ENCODE measurements at regions not wholly inside any gene's neighbourhood (a gene's known extent, or its start where the extent isn't known, plus 50 kb on each side); places are given as distances from the start of the nearest gene placed in this dataset.
A peak's percentile ranks its signal among the peaks of the same experiment; 100 is the strongest.

- peak; percentile 49 for DNase-seq
Measured at GRCh38 chr9:118984607-118985006, 384.6 kb downstream of the BRINP1 start.

DNA sequence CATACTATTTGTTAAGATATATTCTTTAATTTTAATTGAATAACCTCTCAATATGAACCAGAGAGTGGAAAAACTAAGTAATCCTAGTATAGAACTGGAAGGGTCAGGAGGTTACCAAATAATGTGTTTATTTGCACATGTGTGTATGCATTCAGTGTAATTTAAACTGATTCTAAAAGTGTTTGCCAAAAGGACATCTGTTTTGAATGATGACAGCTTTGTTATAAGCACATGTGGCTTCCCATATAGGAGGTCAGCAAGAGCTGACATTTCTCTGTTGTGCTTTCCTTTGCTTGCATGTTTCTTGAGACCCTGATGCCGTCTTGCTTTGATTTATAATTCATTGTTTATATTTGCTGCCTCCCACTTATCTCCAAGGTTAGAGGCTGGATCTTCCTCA is 383.4 kb downstream of the BRINP1 start:
- DNase-seq = no peak

DNA sequence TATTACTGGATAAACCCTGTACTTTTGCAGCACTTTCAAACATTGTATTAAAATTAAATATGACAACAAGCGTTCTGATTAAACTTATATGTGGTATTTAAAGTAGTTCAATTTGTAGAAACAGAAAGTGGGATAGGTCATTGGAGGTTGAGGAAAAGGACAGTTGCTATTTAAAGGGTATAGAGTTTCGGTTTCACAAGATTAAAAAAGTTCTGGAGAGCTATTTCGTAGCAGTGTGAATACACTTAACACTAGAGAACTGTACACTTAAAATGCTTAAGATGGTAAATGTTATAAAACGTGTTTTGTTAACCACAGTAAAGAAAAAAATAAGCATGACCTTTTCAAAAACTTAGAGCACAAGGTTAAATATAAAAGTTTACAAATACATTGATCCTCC is 382.1 kb downstream of the BRINP1 start:
- no peak for DNase-seq

- no peak for DNase-seq
Measured at GRCh38 chr9:118990949-118991348, 378.3 kb downstream of the BRINP1 start.

DNA sequence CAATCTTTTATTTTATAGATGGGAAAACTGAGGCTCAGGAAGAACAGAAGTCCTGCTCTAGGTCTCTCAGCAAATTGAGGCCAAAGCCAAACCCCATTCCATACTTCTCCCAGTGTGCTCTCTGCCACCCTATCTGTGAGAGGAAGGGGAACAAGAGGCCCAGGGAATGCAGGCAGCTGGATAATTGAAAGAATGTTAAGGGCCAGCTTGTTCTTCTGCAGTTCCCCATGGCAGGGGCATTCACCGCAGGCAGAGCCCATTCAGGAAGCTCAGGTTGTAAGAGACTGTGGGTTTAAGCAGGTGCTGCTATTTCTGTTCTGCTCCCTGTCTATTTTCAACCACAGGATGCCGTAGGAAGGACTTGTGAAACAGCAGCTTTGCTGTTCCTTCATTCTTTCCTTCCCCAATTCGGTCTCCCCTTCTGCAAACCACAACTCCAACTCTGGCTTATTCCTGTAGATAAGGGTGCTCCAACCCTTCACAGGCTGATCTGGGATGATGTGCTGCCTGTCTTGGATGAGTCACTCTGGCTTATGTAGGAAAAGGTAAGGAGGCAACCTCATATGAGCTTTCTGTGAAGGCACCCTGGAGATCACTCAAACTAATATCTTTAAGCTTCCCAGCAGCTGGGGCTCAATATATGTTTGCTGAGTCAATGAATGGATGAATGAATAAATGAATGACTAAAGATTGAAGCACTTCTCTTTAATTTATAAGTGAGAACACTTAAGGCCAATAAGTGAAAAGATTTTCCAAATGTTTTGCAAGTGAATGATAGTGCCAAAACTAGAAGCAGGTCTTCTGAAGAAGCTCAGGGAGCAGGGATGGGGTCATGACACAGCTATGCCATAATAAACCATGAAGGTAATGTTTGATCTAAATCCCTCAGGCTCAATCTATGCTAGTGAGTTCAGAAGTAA is 377.6 kb downstream of the BRINP1 start:
- DNase-seq = no peak

GRCh38 chr9:118992813-118993794 is 376.1 kb downstream of the BRINP1 start:
- DNase-seq = no peak

DNA sequence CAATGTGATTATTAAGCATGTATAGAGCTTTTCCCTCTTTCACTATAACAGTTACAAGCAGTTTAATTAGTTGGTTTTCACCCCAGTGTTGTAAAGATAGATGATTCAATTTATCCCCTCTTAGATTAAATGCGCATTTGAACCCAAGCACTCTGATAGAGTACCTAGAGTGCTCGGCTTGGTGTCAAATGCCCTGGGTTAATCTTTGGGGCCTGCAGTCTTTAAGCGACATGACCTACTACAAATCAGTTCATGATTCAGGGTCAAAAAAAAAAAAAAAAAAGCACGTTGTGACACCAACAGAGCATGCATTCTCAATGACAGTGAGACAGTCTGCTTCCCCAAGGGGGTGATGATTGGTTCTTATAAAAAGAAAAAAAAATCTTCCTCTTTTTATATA is 375.3 kb downstream of the BRINP1 start:
- DNase-seq = no peak

DNA sequence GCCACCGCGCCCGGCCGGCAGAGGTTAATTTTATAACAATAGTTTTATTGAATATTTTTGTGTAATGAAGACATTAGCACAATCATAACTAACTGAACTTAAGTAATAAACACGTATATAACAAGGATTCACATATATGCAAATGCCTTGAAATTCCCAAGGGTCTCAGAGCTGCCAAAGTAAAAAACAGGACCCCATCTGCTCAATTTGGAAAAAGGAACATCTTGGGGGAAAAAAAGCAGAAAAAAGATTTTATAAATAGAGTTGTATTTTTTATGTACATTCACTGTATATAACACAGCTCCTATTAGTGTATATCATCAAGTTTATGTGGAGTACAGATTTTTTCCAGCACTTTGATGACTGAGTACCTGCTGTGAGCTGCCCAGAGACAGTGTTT is 366.7 kb downstream of the BRINP1 start:
- DNase-seq = no peak

DNA sequence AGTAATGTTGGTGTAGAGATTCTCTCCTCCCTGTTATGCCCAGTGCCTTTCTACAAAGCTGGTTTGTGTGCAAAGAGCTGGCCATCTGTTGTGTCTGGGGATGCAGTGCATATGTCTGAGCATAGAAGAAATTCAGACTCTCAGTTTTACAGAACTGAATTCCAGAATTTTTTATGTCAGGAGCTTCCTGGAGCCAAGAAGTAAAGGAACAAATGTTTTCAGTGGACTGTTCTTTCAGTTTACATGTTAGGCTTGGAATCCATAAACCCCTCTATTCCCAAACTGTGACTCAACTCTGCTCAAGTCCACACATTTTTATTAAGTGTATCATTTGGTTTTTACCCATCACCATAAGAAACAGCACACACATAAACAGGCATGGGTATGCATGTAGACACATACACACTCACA is 366.0 kb downstream of the BRINP1 start:
- DNase-seq = no peak

- DNase-seq = no peak
Measured at GRCh38 chr9:119003882-119004617, 365.2 kb downstream of the BRINP1 start.

DNA sequence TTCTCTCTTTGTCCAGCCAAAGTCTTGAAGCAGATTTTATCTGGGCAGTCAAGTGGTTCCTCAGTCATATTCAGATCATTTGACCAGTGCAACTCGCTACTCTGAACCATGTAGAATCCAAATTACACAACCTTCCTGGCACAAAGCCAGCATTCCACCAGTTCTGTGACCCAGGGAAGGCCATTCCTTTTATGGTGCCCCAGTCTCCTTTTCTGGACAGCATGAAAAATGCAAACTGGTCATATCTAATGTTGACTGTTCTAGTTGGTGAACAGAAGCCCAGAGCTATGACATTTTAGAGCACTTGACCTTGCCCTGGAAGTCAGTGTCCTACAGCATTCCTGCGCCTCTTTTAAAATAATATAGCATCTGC is 364.6 kb downstream of the BRINP1 start:
- no peak for DNase-seq

GRCh38 chr9:119005162-119005561 is 364.1 kb downstream of the BRINP1 start:
- no peak for DNase-seq

- DNase-seq = no peak
Measured at GRCh38 chr9:119009249-119009648, 360.0 kb downstream of the BRINP1 start.

- DNase-seq = no peak
Measured at GRCh38 chr9:119020284-119020683, 349.0 kb downstream of the BRINP1 start.

DNA sequence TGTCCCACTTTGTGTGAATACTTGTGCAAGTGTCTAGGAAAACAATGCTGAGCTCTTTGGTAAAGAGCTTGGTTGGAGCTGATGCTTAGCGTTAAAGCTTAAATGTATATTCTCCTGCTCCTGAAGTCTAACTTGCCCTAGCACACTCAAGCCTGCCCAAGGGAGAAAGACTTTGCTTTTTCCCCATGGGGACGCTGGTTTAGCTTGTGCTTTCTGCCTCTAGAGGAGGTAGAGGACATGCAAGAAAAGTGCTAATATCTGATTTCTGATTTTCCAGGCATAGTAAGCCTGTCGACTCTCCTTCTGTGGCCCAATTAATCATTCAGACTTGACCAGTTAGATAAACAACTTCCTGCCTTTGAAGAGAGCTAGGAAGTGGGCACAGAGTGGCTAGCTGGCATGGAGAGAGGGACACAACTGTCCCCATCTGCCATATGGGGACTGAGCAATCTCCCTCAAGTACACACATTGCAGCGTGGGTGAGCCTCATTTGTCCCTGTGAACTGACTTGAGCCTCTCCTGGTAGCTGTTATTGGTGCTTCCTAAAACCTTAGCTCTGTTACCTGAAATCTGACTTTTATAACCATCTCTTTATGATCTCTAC is 348.4 kb downstream of the BRINP1 start:
- DNase-seq = no peak

- DNase-seq = no peak
Measured at GRCh38 chr9:119026120-119026519, 343.1 kb downstream of the BRINP1 start.

DNA sequence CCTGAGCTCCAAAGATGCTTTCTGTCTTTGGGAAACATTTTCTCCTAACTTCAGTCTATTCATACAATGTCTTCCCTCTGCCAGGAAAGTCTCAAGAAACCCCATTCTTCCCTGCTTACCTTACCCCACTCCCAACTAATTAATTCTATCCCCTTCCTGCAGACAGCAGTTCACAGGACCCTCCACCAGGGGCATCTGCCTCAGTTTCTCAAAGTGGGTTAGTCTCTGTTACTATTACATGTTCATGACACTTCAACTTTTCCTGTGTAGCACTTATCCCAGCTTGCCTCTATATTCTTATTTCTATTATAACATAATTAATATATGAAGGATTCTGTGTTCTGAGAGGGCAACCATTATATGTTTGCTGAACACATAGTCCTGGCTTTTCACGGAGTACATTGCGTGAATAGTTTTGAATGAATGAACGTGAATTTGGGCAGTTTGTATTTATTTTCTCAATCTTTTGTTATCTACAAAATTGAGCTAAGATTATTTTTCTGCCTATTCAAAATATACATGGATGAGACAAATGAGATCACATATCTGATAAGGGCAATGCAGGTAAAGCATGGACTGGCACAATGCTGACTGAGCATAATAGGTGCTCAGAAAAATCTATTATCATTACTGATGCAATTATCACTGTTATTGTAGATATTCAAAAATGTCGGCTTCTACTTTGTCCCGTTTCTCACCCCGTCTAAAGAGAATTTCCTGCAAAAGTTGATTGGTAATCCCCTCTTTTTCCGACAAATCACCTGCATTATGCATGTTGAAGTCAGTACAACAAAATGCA is 341.1 kb downstream of the BRINP1 start:
- DNase-seq = no peak

DNA sequence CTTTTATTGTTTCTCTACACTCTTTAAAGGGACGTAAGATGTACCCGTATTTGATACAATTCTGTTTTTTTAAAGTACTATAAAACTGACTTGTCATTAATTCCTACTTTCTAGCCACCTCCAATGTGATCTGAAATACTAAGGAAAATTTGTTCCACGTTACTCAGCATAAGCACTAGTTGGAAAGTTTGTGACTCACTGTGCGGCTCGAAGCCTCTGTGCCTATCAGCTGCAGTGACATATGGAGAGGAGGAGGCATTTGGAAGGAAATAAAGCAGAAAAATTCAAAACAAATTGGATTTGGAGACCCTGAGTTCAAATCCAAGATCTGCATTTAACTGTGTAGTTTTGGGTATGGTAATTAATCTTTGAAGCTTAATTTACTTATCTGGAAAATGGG is 339.3 kb downstream of the BRINP1 start:
- no peak for DNase-seq

DNA sequence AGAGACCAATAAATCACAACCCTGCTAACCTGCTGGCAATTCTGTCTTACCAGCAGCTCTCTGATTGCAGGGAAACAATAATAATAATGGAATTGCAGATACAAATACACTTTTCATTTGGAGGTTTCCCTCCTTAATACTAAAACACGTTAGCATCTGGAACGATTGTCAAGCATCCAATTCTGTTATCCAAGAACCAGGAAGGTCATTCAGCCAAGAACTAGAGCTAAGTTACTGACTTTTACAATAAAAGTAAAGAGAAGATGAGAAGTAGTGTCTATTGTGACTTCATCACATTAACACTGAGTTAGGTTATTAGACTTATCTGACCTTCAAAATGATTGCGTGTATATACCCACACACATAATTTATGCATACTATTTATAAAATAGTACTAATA is 335.6 kb downstream of the BRINP1 start:
- no peak for DNase-seq

- DNase-seq = no peak
Measured at GRCh38 chr9:119036969-119037368, 332.3 kb downstream of the BRINP1 start.

GRCh38 chr9:119043996-119044395 is 325.2 kb downstream of the BRINP1 start:
- no peak for DNase-seq

DNA sequence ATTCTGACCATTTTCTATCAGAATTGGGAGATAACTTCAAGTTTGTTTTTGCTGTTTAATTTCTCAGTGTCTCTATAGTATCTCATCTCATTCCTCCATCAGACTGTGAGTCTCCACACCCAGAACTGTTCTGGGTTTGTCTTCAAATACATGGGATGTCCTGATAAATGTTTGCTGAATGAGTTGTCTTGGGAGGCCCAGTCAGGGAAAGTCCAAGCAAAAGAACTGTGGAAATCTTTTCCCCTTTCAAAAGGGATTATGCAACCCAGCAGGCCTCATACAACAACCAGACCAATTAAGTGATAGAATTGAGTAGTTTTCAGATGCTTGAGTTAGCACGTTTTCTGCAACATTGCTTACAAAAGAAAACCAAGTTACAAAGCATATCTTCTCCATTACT is 324.4 kb downstream of the BRINP1 start:
- no peak for DNase-seq

Data from NCI-H1436 treated with DMSO at 0.1 percent for 48 hours (cell line).